IMR-90 (cell line): ENCODE measurements at regions not wholly inside any gene's neighbourhood (a gene's known extent, or its start where the extent isn't known, plus 50 kb on each side); places are given as distances from the start of the nearest gene placed in this dataset.

ENCODE experiments used
- ATAC-seq: fragments of 200-7000 bp; cut with Tn5 transposase; 2 replicates; pipeline ENCODE4 v1.9.1; 2020; ENCODE audit warnings: low read depth, mild to moderate bottlenecking, moderate library complexity
- BruUV-seq: library from RNA; stranded (reverse); fragments of 400-500 nt; replicated peaks from 2 replicates; lab custom pipeline; 2021; lab: Mats Ljungman, UMichigan
- CTCF ChIA-PET: fragments of 300-600 bp; formaldehyde crosslinking; extraction: SDS; loops from one replicate; lab custom pipeline; 2021; ENCODE audit warnings: antibody characterized with exemption; lab: Yijun Ruan, JAX
- POLR2A ChIA-PET: fragments of 300-600 bp; sonication (Branson Sonifier 250); formaldehyde crosslinking; loops from one replicate; lab custom pipeline; 2022; ENCODE audit warnings: antibody characterized with exemption; ENCODE audit not compliant: unreplicated experiment; lab: Charles Lee
- DNase-seq: peaks from one replicate; pipeline ENCODE4 v3.0.0; 2013
- H2AFZ ChIP-seq: replicated peaks from 2 replicates; pipeline ENCODE3; 2013; ENCODE audit warnings: low read length, mild to moderate bottlenecking; ENCODE audit not compliant: poor library complexity
- H2AK5ac ChIP-seq: 2 replicates; pipeline ENCODE4 v1.6.1; 2013; ENCODE audit warnings: low read depth, low read length, inconsistent platforms
- H2AK9ac ChIP-seq: replicated peaks from 2 replicates; pipeline ENCODE3; 2013; ENCODE audit warnings: mild to moderate bottlenecking, low read depth, low read length, moderate library complexity; ENCODE audit not compliant: poor library complexity
- H2BK120ac ChIP-seq: 2 replicates; pipeline ENCODE4 v1.6.1; 2013; ENCODE audit warnings: low read depth, low read length, inconsistent platforms
- H2BK15ac ChIP-seq: 3 replicates; pipeline ENCODE4 v1.6.1; 2013; ENCODE audit warnings: low read depth, low read length, inconsistent platforms
- H2BK20ac ChIP-seq: 2 replicates; pipeline ENCODE4 v1.6.1; 2013; ENCODE audit warnings: low read depth, mild to moderate bottlenecking, inconsistent platforms, low read length, moderate library complexity
- H2BK5ac ChIP-seq: 2 replicates; pipeline ENCODE4 v1.6.1; 2013; ENCODE audit warnings: mild to moderate bottlenecking, low read depth, low read length, inconsistent platforms; ENCODE audit not compliant: poor library complexity, severe bottlenecking
- H3K14ac ChIP-seq: replicated peaks from 2 replicates; pipeline ENCODE4 v1.6.1; 2013; ENCODE audit warnings: low read depth, low read length, inconsistent platforms
- H3K18ac ChIP-seq: 2 replicates; pipeline ENCODE4 v1.6.1; 2013; ENCODE audit warnings: low read depth, low read length, control low read depth
- H3K23ac ChIP-seq: 2 replicates; pipeline ENCODE4 v1.6.1; 2013; ENCODE audit warnings: low read depth, low read length, inconsistent platforms
- H3K27ac ChIP-seq: 2 replicates; pipeline ENCODE4 v1.5.1; 2013; ENCODE audit warnings: mild to moderate bottlenecking, control low read depth, low read length; ENCODE audit not compliant: insufficient read depth
- H3K27me3 ChIP-seq: 2 replicates; pipeline ENCODE4 v1.6.1; 2013; ENCODE audit warnings: low read length; ENCODE audit not compliant: control insufficient read depth, insufficient read depth
- H3K36me3 ChIP-seq: 2 replicates; pipeline ENCODE4 v1.6.1; 2013; ENCODE audit warnings: low read length, mixed read lengths; ENCODE audit not compliant: control insufficient read depth, insufficient read depth
- H3K4ac ChIP-seq: 2 replicates; pipeline ENCODE4 v1.6.1; 2013; ENCODE audit warnings: low read depth, low read length, inconsistent platforms
- H3K4me1 ChIP-seq: 2 replicates; pipeline ENCODE4 v1.6.1; 2013; ENCODE audit warnings: low read length, mixed read lengths; ENCODE audit not compliant: control insufficient read depth, insufficient read depth
- H3K4me2 ChIP-seq: 2 replicates; pipeline ENCODE4 v1.6.1; 2013; ENCODE audit warnings: low read depth, mild to moderate bottlenecking, control low read depth, low read length, moderate library complexity
- H3K4me3 ChIP-seq: 2 replicates; pipeline ENCODE4 v1.5.1; 2013; ENCODE audit warnings: low read depth, mild to moderate bottlenecking, control low read depth, low read length, moderate library complexity; ENCODE audit not compliant: insufficient read depth
- H3K56ac ChIP-seq: 2 replicates; pipeline ENCODE4 v1.6.1; 2013; ENCODE audit warnings: low read length, inconsistent platforms; ENCODE audit not compliant: insufficient read depth; ENCODE audit errors: extremely low read depth
- H3K79me1 ChIP-seq, 2 experiments: 2 replicates each; pipeline ENCODE4 v1.6.1; 2013; ENCODE audit warnings: low read length in 2 of 2, inconsistent platforms in 1 of 2, low read depth in 1 of 2
- H3K9ac ChIP-seq: 2 replicates; pipeline ENCODE4 v1.6.1; 2013; ENCODE audit warnings: low read depth, low read length, control low read depth
- H3K9me1 ChIP-seq: 2 replicates; pipeline ENCODE4 v1.6.1; 2013; ENCODE audit warnings: low read length, inconsistent platforms; ENCODE audit not compliant: insufficient read depth
- H3K9me3 ChIP-seq: 2 replicates; pipeline ENCODE4 v1.6.1; 2013; ENCODE audit warnings: low read length; ENCODE audit not compliant: control insufficient read depth, insufficient read depth
- H4K20me1 ChIP-seq: 2 replicates; pipeline ENCODE4 v1.6.1; 2013; ENCODE audit warnings: low read length, inconsistent platforms; ENCODE audit not compliant: insufficient read depth
- H4K5ac ChIP-seq: 2 replicates; pipeline ENCODE4 v1.6.1; 2013; ENCODE audit warnings: mild to moderate bottlenecking, low read depth, low read length, control low read depth
- H4K8ac ChIP-seq, 2 experiments: 2 replicates each; pipeline ENCODE4 v1.6.1; 2013; ENCODE audit warnings: low read depth in 2 of 2, low read length in 2 of 2, control low read depth in 1 of 2, inconsistent platforms in 1 of 2
- H4K91ac ChIP-seq: 2 replicates; pipeline ENCODE4 v1.6.1; 2013; ENCODE audit warnings: low read depth, low read length, inconsistent platforms; ENCODE audit not compliant: insufficient read depth
- BHLHE40 ChIP-seq: fragments of 150-350 bp; IDR thresholded peaks from 2 replicates; pipeline ENCODE4 v1.6.1; 2016; ENCODE audit warnings: mild to moderate bottlenecking, low read depth, low read length
- CEBPB ChIP-seq: IDR thresholded peaks from 2 replicates; pipeline ENCODE4 v1.6.1; 2012; ENCODE audit warnings: low read depth, low read length, improper control_type of control experiment
- CHD1 ChIP-seq: IDR thresholded peaks from 2 replicates; pipeline ENCODE4 v1.6.1; 2012; ENCODE audit warnings: low read depth, low read length, improper control_type of control experiment
- ELK1 ChIP-seq: fragments of 150-350 bp; IDR thresholded peaks from 2 replicates; pipeline ENCODE4 v1.6.1; 2016; ENCODE audit warnings: low read depth, mild to moderate bottlenecking, low read length, moderate library complexity, borderline replicate concordance
- FOS ChIP-seq: fragments of 150-350 bp; IDR thresholded peaks from 2 replicates; pipeline ENCODE4 v1.6.1; 2016; ENCODE audit warnings: low read depth, low read length
- MAFK ChIP-seq: IDR thresholded peaks from 2 replicates; pipeline ENCODE4 v1.6.1; 2012; ENCODE audit warnings: low read depth, low read length, improper control_type of control experiment
- RCOR1 ChIP-seq: IDR thresholded peaks from 2 replicates; pipeline ENCODE4 v1.6.1; 2012; ENCODE audit warnings: mild to moderate bottlenecking, low read length, improper control_type of control experiment; ENCODE audit not compliant: insufficient replicate concordance
- dilution Hi-C: fragments of 300-500 bp; cut with HindIII; formaldehyde crosslinking; loops from one replicate; pipeline ENCODE4 v1.14.3; 2018; ENCODE audit warnings: low sequenced_read_pairs; ENCODE audit not compliant: unreplicated experiment
- in situ Hi-C: fragments of 300-500 bp; cut with MboI; formaldehyde crosslinking; loops from 3 replicates; pipeline ENCODE4 v1.14.3; 2019; ENCODE audit warnings: low sequenced_read_pairs, inconsistent platforms, mixed read lengths
- intact Hi-C: fragments of 100-400 bp; cut with micrococcal nuclease; formaldehyde crosslinking; loops from 2 replicates; pipeline ENCODE4 v1.10.0; 2022
- TF ChIP-seq, protein P1 (sequence below): conservative IDR thresholded peaks from 2 replicates; pipeline ENCODE4 v1.5.1; 2012; ENCODE audit warnings: mild to moderate bottlenecking, low read depth, low read length, improper control_type of control experiment

DNA sequence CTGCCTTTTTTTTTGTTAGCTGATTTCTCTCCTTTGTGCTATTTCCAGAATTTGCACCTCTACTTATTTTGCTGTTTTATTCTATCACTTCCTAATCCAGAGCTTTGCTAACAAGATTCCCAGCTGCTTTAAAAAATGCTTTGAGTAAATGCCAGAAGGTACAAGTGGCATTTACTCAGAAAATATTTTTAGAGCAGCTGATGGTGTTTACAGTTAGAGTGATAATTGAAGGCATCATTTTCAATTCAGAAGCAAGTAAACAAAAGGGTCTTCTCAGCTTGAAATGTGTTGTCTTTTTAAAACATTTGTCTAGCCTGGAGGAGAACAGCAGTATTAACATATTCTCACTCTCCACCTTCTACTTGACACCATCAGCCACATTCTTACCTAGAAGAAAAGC is 99.9 kb downstream of the OTOR start:
- POLR2A ChIA-PET = interaction anchor here (0.7 kb wide), 1 partner anchor 75 kb away, joined by 4 read pairs; no protein-coding TSS in a partner anchor

More for the DNA sequence above, 99.9 kb downstream of the OTOR start:
- no peak for DNase-seq
- Histone ChIP-seq H3K4me2 (no peak overlapping the region), H3K56ac (no peak overlapping the region), H2AK5ac (no peak overlapping the region), H2BK5ac (no peak overlapping the region), H3K36me3 (no peaks in the 10 kb centered on the region), H4K5ac (no peak overlapping the region), H2AFZ (no peak overlapping the region), H3K27ac (no peak overlapping the region), H2AK9ac (no peak overlapping the region), H3K9ac (no peak overlapping the region), H2BK120ac (no peak overlapping the region), H4K8ac (no peak overlapping the region), H3K4me1 (peaks cover 3% of the 10 kb centered on the region; the same call in 1 of the 2 replicates), H3K9me3 (no peaks in the 10 kb centered on the region), H4K20me1 (no peaks in the 10 kb centered on the region), H3K9me1 (no peaks in the 10 kb centered on the region), H2BK15ac (no peak overlapping the region), H3K4ac (no peak overlapping the region), H2BK20ac (no peak overlapping the region), H3K4me3 (no peak overlapping the region), H3K18ac (no peak overlapping the region), H4K91ac (no peak overlapping the region), H3K27me3 (no peaks in the 10 kb centered on the region), H3K14ac (no peak overlapping the region), H3K23ac (no peak overlapping the region), H3K79me1 (no peaks in the 10 kb centered on the region)
- BruUV-seq = no TSS peak
- CTCF ChIA-PET = no interaction called here
- dilution Hi-C loops (no loop called here), in situ Hi-C loops (no loop called here), intact Hi-C loops (no loop called here)
- TF ChIP-seq FOS (no peak), RCOR1 (no peak), CHD1 (no peak), BHLHE40 (no peak), MAFK (no peak), ELK1 (no peak), CEBPB (no peak)
- TF ChIP-seq, protein P1, sequence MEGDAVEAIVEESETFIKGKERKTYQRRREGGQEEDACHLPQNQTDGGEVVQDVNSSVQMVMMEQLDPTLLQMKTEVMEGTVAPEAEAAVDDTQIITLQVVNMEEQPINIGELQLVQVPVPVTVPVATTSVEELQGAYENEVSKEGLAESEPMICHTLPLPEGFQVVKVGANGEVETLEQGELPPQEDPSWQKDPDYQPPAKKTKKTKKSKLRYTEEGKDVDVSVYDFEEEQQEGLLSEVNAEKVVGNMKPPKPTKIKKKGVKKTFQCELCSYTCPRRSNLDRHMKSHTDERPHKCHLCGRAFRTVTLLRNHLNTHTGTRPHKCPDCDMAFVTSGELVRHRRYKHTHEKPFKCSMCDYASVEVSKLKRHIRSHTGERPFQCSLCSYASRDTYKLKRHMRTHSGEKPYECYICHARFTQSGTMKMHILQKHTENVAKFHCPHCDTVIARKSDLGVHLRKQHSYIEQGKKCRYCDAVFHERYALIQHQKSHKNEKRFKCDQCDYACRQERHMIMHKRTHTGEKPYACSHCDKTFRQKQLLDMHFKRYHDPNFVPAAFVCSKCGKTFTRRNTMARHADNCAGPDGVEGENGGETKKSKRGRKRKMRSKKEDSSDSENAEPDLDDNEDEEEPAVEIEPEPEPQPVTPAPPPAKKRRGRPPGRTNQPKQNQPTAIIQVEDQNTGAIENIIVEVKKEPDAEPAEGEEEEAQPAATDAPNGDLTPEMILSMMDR = no peak
- no peak for ATAC-seq
